T-helper 1 cell treated with Interleukin-12 subunit alpha and Interleukin-12 subunit beta and Interleukin-4 antibody, amounts not matched to agents 30 μg/mL and 1 μg/mL, for 36 hours (primary cell): ENCODE measurements at regions not wholly inside any gene's neighbourhood (a gene's known extent, or its start where the extent isn't known, plus 50 kb on each side); places are given as distances from the start of the nearest gene placed in this dataset.

Experiments used
- H3K27ac Mint-ChIP-seq: one replicate; pipeline ENCODE4 v1.8.0; 2021; ENCODE audit warnings: mild to moderate bottlenecking, mixed read lengths
- H3K27me3 Mint-ChIP-seq: one replicate; pipeline ENCODE4 v1.8.0; 2021; ENCODE audit warnings: low read depth, mixed read lengths
- H3K36me3 Mint-ChIP-seq: one replicate; pipeline ENCODE4 v1.8.0; 2021; ENCODE audit warnings: low read depth, mixed read lengths
- H3K4me1 Mint-ChIP-seq: one replicate; pipeline ENCODE4 v1.8.0; 2021; ENCODE audit warnings: low read depth, mixed read lengths
- H3K4me3 Mint-ChIP-seq: one replicate; pipeline ENCODE4 v1.8.0; 2021; ENCODE audit warnings: mild to moderate bottlenecking, moderate library complexity, mixed read lengths
- H3K9me3 Mint-ChIP-seq: one replicate; pipeline ENCODE4 v1.8.0; 2021; ENCODE audit warnings: mixed read lengths

DNA sequence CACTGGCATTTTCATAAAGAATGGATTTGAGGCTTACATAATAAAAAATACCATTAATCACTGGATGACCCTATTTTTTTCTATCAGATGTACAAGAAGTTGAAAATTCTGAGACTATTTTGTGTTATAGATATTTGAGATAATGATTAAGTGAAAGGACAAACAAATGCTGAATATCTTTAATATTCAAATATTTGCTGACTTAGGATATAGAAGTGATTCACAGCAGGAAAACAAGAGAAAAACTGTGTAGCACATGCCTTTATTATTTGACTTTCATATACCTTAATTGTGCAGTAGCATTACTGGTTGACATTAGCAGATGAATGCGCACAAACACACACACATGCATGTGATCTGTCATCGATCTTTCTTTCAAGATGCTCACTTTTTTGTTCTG, 766.5 kb downstream of the SATB2 start:
- Mint-ChIP-seq H3K9me3 (no peaks in the 10 kb centered on the region), H3K4me3 (no peak overlapping the region), H3K4me1 (no peaks in the 10 kb centered on the region), H3K27me3 (no peaks in the 10 kb centered on the region), H3K36me3 (no peaks in the 10 kb centered on the region), H3K27ac (no peak overlapping the region)

DNA sequence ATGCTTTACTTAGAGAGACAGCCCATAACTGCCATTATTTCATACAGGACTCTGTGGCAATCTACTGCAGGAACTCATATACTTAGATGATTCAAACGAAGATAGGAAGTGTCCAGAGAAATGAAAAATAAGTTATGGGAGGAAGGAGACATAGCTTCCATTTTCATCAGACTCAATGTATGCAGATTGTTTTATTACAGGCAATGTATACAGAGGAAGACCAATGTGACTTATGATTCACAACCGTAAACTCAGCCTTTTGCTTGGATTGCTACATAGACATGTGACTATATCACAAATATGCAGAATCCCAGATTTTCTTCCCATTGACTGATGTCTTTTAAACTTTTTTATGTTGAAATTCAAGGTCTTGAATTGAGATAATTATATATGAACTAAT, 793.4 kb downstream of the SATB2 start:
- H3K27me3 Mint-ChIP-seq, result no peaks in the 10 kb centered on the region
- H3K9me3 Mint-ChIP-seq, result no peaks in the 10 kb centered on the region
- H3K4me3 Mint-ChIP-seq, result no peak overlapping the region
- no peaks in the 10 kb centered on the region for H3K36me3 Mint-ChIP-seq
- no peak overlapping the region for H3K27ac Mint-ChIP-seq
- H3K4me1 Mint-ChIP-seq, result no peaks in the 10 kb centered on the region

DNA sequence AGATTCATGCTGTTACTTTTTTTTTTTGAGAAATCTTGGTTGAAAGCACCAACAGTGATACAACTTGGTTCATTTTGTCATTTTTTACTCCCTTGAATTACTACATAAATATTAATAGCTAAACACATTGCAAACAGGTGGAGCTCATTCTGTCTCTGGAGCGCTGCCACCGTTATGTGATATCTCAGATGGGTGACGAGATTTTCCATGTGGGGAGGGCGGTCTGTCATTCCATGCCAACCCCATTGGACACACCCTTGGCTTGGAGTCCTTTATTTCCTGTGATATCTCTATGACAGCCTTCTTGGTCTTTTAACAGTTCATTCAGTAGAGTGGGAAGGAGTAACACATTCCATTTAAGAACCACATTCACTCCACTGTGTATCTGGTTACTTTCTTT, 794.8 kb downstream of the SATB2 start:
- Mint-ChIP-seq H3K27me3 (no peaks in the 10 kb centered on the region), H3K27ac (no peak overlapping the region), H3K36me3 (no peaks in the 10 kb centered on the region), H3K4me3 (no peak overlapping the region), H3K9me3 (no peaks in the 10 kb centered on the region), H3K4me1 (no peaks in the 10 kb centered on the region)

DNA sequence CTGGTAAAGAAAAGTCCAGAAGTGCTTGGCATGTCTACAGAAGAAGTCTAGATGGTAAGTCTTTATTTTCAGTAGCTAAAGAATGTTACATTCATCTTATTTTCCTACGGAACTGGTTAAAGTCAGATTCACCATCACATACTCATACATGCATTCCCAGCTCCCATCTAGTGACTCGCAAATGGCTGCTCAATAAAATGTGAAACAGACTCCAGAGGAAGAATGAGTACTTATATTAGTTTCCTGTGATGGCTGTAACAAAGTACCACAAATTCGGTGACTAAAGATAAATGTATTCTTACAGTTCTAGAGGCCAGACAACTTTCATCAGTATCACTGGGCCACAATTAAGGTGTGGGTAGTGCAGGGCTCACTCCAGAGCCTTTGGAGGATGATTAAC, 797.2 kb downstream of the SATB2 start:
- no peak overlapping the region for H3K27ac Mint-ChIP-seq
- no peaks in the 10 kb centered on the region for H3K4me1 Mint-ChIP-seq
- no peaks in the 10 kb centered on the region for H3K36me3 Mint-ChIP-seq
- no peaks in the 10 kb centered on the region for H3K9me3 Mint-ChIP-seq
- H3K4me3 Mint-ChIP-seq, result no peak overlapping the region
- no peaks in the 10 kb centered on the region for H3K27me3 Mint-ChIP-seq

DNA sequence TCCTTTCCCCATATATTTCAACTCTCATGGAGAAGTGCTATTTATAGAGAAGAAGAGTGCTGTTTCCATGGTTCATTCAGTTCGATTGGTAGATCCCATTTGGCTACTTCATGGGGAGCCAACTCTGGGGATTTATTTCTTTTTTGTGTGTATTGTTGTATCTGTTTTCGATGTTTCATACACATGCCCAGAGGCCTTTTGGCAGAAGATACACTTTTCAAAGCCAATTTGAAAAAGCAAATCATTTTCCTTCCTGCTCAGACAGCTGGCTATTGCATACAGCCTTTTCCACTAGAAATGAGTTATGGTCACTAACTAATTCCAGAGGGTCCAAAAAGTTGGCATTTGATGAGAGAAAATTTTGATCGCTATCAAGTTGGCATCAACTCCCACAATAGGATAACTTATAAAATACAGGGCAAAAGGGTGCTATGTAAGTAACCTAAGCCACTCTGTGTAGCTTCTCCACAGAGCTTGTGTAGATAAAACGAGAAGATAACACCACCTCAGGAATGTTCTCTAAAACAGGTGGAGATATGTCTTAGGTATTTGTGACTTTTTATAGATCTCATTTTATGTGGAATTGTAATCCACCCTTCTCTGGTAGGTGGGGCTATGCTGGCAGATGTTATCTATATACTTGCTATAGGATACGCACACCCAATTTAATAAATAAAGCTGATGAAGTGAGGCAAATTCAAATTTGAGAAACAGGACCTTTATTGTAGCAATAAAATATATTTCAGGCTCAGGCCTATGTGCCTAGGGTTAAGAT, 798.5 kb downstream of the SATB2 start:
- no peak overlapping the region for H3K27ac Mint-ChIP-seq
- no peak overlapping the region for H3K4me3 Mint-ChIP-seq
- H3K4me1 Mint-ChIP-seq, result no peaks in the 10 kb centered on the region
- H3K27me3 Mint-ChIP-seq, result no peaks in the 10 kb centered on the region
- no peaks in the 10 kb centered on the region for H3K36me3 Mint-ChIP-seq
- H3K9me3 Mint-ChIP-seq, result no peaks in the 10 kb centered on the region

DNA sequence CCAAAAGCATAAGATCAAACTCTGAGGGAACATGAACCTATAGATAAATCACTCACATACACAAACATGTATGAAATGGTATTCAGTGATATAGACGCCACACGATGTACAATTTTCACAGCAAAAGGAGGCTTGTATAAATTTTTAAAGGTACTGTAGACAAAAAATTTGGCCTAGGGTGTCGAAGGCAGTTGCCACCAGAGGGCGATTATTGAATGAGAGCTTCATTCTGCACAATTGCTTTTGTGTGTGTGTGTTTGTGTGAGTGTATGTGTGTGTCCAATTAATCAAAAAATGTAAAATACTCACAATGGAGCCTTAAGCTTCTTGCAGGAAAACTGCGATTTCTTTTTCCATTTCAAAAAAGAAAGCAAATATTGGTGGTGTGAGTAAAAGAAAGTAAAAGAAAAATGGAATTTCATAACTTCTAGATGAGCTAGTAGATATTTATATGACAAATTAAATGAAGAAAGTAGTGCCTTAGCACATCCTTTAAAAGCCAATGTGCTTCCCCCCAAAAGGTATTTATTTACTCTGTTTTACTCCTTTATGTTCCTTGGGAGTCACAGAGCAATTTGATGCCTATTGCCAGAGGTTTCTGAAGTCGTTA, 800.1 kb downstream of the SATB2 start:
- Mint-ChIP-seq H3K4me1 (no peaks in the 10 kb centered on the region), H3K9me3 (no peaks in the 10 kb centered on the region), H3K36me3 (no peaks in the 10 kb centered on the region), H3K27ac (no peak overlapping the region), H3K27me3 (no peaks in the 10 kb centered on the region), H3K4me3 (no peak overlapping the region)

DNA sequence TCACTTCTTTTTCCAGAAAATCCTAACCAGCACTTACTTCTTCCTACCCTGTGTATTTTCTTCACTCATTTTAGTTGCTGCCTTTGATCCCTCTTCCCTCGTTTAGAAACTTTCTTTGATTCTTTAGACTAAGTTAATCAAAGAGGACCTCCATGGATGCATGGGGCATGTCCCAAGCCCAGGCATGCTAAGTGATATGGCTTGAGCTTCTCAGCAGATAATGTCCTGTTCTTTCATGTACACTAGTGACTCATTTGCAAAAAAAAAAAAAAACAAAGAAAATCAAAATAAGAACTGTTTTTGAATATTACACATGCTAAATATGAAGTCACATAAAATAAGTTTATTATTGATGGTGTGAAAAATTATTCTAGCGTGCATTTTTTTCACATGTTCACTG, 800.9 kb downstream of the SATB2 start:
- Mint-ChIP-seq H3K4me1 (no peaks in the 10 kb centered on the region), H3K36me3 (no peaks in the 10 kb centered on the region), H3K27ac (no peak overlapping the region), H3K4me3 (no peak overlapping the region), H3K27me3 (no peaks in the 10 kb centered on the region), H3K9me3 (no peaks in the 10 kb centered on the region)

DNA sequence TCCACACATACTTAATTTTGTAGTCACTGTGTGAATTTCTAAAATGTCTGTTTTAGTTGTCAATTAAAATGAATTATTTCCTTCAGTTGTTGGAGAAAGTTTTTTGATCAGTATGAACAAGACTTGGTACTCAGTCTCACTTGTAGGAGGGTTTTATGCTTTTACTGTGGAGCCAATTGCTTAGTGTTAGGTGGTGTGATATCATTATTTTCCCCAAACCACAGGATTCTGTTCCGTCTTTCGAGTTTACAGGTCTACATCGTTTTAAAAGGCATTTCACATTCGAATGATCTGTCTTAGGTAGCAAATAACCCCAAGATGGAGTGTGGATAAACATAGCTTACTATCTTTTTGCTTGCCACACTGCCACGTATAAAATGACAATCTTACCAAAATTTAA, 803.1 kb downstream of the SATB2 start:
- Mint-ChIP-seq H3K36me3 (no peaks in the 10 kb centered on the region), H3K27me3 (no peaks in the 10 kb centered on the region), H3K4me3 (no peak overlapping the region), H3K4me1 (no peaks in the 10 kb centered on the region), H3K27ac (no peak overlapping the region), H3K9me3 (no peaks in the 10 kb centered on the region)

DNA sequence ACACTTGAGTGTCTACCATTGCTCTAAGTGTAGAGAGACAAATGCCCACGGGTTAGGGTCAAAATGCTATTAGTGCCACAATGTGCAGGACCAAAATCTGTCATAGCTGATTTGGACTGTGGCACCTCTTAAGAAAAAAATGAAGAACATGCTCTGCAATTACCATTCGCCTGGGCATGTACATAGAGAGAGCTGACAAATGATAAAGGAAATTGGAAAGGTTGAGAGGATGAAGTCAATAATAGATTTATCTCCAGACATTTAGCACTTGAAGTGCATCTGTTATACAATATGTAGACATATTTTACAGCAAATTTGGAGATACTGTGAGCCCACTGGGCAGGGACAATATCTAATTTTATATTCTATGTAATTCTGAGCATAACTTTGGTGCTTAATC, 804.4 kb downstream of the SATB2 start:
- no peaks in the 10 kb centered on the region for H3K4me1 Mint-ChIP-seq
- H3K27me3 Mint-ChIP-seq, result no peaks in the 10 kb centered on the region
- no peaks in the 10 kb centered on the region for H3K9me3 Mint-ChIP-seq
- H3K4me3 Mint-ChIP-seq, result no peak overlapping the region
- H3K27ac Mint-ChIP-seq, result no peak overlapping the region
- H3K36me3 Mint-ChIP-seq, result no peaks in the 10 kb centered on the region

DNA sequence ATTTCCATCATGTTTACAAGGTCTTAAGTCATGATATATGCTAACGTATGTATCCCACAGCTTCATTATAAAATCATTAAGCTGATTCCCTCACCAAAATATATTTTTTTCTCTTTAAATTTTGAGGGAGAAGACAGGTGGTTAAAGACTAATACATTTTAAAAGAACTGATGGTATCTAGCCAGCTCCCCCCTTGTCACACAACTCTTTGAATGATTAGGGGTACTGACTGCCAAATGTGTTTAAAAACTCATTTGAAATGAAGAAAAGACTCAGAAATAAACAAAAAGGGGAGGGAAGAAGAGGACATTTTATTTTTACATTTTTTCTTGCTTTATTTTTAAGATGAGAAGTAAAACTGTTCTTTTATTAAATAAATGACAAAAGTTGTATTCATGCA, 805.3 kb downstream of the SATB2 start:
- no peaks in the 10 kb centered on the region for H3K36me3 Mint-ChIP-seq
- H3K9me3 Mint-ChIP-seq, result no peaks in the 10 kb centered on the region
- no peak overlapping the region for H3K27ac Mint-ChIP-seq
- H3K4me1 Mint-ChIP-seq, result no peaks in the 10 kb centered on the region
- H3K27me3 Mint-ChIP-seq, result no peaks in the 10 kb centered on the region
- no peak overlapping the region for H3K4me3 Mint-ChIP-seq

DNA sequence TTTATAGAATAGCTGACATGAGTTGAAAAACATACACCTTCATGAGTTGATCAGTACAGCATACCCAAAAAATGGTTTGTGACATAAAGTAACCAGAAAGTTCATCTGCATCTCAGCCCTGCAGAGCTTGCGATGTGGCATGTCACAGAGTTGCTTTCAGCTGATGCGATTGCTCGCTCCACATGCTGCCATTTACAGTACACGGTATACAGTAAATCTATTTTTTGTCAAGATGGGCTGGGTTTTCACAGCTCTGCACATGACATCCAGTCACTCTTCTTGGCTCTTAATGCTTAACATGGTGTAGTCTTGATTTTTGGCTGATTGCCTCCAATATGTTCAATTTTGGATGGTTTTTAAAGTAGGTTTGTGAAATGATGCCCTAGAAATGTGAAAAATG, 811.9 kb downstream of the SATB2 start:
- Mint-ChIP-seq H3K36me3 (no peaks in the 10 kb centered on the region), H3K9me3 (no peaks in the 10 kb centered on the region), H3K4me1 (no peaks in the 10 kb centered on the region), H3K27me3 (no peaks in the 10 kb centered on the region), H3K4me3 (no peak overlapping the region), H3K27ac (no peak overlapping the region)

DNA sequence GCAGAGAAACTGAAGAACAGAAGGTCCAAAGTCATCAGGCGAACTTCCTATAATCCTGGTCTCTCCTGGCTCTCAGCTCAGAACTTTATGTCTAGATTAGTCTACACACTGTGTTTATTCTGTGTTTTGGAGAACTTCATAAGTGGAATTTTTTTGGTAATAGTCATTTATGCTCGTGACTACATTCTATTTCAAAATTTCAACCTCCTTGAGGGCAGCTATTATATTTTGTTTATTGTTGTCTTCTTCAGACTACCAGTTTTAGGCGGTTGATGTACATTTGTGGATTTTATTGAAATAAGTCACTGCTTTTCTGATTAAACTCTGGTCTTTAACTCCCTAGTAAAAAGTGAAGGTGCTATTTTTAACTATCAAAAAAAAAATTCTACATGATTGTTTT, 816.6 kb downstream of the SATB2 start:
- Mint-ChIP-seq H3K9me3 (no peaks in the 10 kb centered on the region), H3K4me1 (no peaks in the 10 kb centered on the region), H3K36me3 (no peaks in the 10 kb centered on the region), H3K27me3 (no peaks in the 10 kb centered on the region), H3K27ac (no peak overlapping the region), H3K4me3 (no peak overlapping the region)

DNA sequence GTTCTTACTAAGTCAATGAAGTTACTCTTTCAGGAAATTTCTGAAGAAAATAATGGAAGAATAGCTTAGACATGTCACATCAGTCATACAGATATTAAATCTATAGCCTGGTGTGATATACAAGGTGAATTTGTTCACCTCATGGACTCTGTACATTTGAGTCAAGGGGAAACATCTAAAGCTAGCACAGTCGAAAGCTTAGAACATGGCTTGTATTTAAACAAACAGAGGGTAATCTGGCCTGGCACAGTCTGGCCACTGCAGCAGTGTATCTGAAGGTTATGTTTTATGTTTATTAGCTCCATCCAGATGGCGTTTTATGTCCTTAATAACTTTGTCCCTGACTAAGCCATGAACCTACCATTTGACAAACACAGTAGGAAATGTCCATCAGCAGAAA, 817.3 kb downstream of the SATB2 start:
- no peaks in the 10 kb centered on the region for H3K4me1 Mint-ChIP-seq
- H3K9me3 Mint-ChIP-seq, result no peaks in the 10 kb centered on the region
- H3K27me3 Mint-ChIP-seq, result no peaks in the 10 kb centered on the region
- H3K36me3 Mint-ChIP-seq, result no peaks in the 10 kb centered on the region
- H3K27ac Mint-ChIP-seq, result no peak overlapping the region
- no peak overlapping the region for H3K4me3 Mint-ChIP-seq

DNA sequence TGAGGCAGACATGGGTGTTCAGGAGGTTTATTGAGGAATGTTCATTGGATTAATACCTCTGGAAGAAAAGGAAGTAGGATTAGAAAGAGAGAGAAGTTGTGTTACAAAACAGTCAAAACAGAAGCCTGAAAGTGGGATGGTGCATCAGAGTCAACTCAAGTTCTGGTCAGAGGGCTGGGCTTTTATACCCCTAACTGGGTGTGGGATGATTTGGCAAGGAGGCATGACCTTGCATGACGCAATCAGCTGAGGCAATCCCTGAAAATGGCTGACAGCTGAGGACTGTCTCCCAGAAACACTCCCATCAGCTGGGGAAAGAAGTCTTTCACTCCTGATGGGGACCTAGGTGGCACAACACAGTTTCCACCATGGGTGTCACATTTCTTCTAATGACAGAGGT, 818.2 kb downstream of the SATB2 start:
- Mint-ChIP-seq H3K4me3 (no peak overlapping the region), H3K27me3 (no peaks in the 10 kb centered on the region), H3K36me3 (no peaks in the 10 kb centered on the region), H3K27ac (no peak overlapping the region), H3K4me1 (no peaks in the 10 kb centered on the region), H3K9me3 (no peaks in the 10 kb centered on the region)

DNA sequence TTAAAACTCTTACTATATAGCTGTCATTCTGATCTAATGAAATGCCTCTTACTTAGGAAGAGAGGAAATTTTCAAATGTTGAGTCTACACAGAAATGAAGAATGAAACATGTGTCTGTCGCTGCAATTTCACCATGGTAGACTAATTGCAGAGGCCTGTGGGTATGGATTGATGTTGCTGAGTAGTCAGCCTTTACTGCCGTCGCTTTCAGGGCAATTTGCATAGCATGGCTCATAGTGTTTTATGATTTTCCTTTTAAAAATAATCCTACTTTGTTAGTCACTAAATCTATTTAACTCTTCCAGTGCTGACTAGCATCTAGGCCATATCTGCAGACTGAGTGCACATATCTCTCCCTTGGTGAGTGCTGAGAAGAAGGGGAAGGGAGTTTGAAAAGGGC, 819.2 kb downstream of the SATB2 start:
- Mint-ChIP-seq H3K27ac (no peak overlapping the region), H3K9me3 (no peaks in the 10 kb centered on the region), H3K27me3 (no peaks in the 10 kb centered on the region), H3K4me3 (no peak overlapping the region), H3K4me1 (no peaks in the 10 kb centered on the region), H3K36me3 (no peaks in the 10 kb centered on the region)

DNA sequence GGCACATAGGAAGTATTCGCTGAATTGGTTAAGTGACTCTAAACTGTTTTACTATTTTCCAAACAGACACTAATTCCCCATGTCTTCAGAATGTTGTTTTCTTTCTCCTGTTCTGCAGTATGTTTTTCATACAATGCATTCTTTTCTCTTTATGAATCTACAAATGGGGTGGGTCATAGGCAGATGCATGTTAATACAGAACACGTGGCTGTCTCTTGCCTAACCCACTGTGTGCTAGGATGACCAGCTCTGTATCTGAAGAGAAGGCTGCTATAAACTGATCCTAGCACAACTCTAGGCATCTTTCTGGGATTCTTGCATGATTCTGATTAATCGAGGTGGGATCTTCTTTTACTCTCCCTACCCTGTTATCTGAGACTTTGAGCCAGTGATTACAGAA, 826.0 kb downstream of the PLCL1 start:
- Mint-ChIP-seq H3K9me3 (no peaks in the 10 kb centered on the region), H3K4me1 (no peaks in the 10 kb centered on the region), H3K4me3 (no peak overlapping the region), H3K27me3 (no peaks in the 10 kb centered on the region), H3K27ac (no peak overlapping the region), H3K36me3 (no peaks in the 10 kb centered on the region)
